HEK293 (cell line): ENCODE measurements at regions not wholly inside any gene's neighbourhood (a gene's known extent, or its start where the extent isn't known, plus 50 kb on each side); places are given as distances from the start of the nearest gene placed in this dataset.

Experiments used
- CTCF ChIA-PET: fragments of 350-600 bp; formaldehyde crosslinking; extraction: SDS; loops from one replicate; lab custom pipeline; 2021; ENCODE audit warnings: antibody characterized with exemption; lab: Yijun Ruan, JAX
- POLR2A ChIA-PET: fragments of 300-600 bp; formaldehyde crosslinking; extraction: SDS; loops from one replicate; lab custom pipeline; 2020; ENCODE audit warnings: antibody characterized with exemption, inconsistent platforms; lab: Yijun Ruan, JAX
- H3K27ac ChIP-seq: fragments of 200-500 bp; sonication (Bioruptor generic); 2 replicates; pipeline ENCODE4 v1.5.1; 2014; ENCODE audit warnings: low read depth, low read length, control low read depth, inconsistent platforms; ENCODE audit errors: extremely low read depth
- H3K36me3 ChIP-seq, 2 experiments: fragments of 200-500 bp in 1 of 2; sonication (Bioruptor generic) in 1 of 2; 1 replicate in 1 of 2; 2 replicates in 1 of 2; pipeline ENCODE4 v1.5.1; 2014 to 2017; ENCODE audit warnings: inconsistent platforms in 2 of 2, low read length in 2 of 2; ENCODE audit not compliant: control insufficient read depth in 2 of 2, insufficient read depth in 1 of 2
- H3K4me1 ChIP-seq: fragments of 200-500 bp; sonication (Bioruptor generic); 2 replicates; pipeline ENCODE4 v1.5.1; 2014; ENCODE audit warnings: mild to moderate bottlenecking, low read length, inconsistent platforms; ENCODE audit not compliant: control insufficient read depth, insufficient read depth
- H3K4me3 ChIP-seq: 2 replicates; pipeline ENCODE4 v1.5.1; 2011; ENCODE audit warnings: low read depth, mild to moderate bottlenecking, control low read depth, low read length, moderate library complexity
- H3K9me3 ChIP-seq: fragments of 200-500 bp; sonication (Bioruptor generic); 2 replicates; pipeline ENCODE4 v1.5.1; 2014; ENCODE audit warnings: low read depth, low read length, inconsistent platforms; ENCODE audit not compliant: control insufficient read depth, insufficient read depth
- EGR2 ChIP-seq: fragments of 450-650 bp; formaldehyde crosslinking; IDR thresholded peaks from 2 replicates; pipeline ENCODE4 v1.5.1; 2016; ENCODE audit warnings: low read depth, missing biosample characterization, missing genetic modification characterization
- GLI4 ChIP-seq: fragments of 450-650 bp; formaldehyde crosslinking; IDR thresholded peaks from 2 replicates; pipeline ENCODE4 v1.5.1; 2016; ENCODE audit warnings: missing biosample characterization, missing genetic modification characterization
- GLIS1 ChIP-seq: fragments of 450-650 bp; formaldehyde crosslinking; IDR thresholded peaks from 2 replicates; pipeline ENCODE4 v1.5.1; 2016; ENCODE audit warnings: missing biosample characterization, missing genetic modification characterization
- KLF1 ChIP-seq: fragments of 450-650 bp; formaldehyde crosslinking; IDR thresholded peaks from 2 replicates; pipeline ENCODE4 v1.5.1; 2016; ENCODE audit warnings: missing biosample characterization, missing genetic modification characterization
- KLF8 ChIP-seq: fragments of 450-650 bp; formaldehyde crosslinking; IDR thresholded peaks from 2 replicates; pipeline ENCODE4 v1.5.1; 2016; ENCODE audit warnings: missing biosample characterization, missing genetic modification characterization
- MYNN ChIP-seq: fragments of 450-650 bp; formaldehyde crosslinking; IDR thresholded peaks from 2 replicates; pipeline ENCODE4 v1.5.1; 2016; ENCODE audit warnings: missing biosample characterization, missing genetic modification characterization, borderline replicate concordance
- SETDB1 ChIP-seq: IDR thresholded peaks from one replicate; pipeline ENCODE4 v1.6.1; 2017; ENCODE audit warnings: mild to moderate bottlenecking, low read length, moderate library complexity, mixed read lengths; ENCODE audit not compliant: insufficient read length
- YY1 ChIP-seq: fragments of 450-650 bp; formaldehyde crosslinking; IDR thresholded peaks from 2 replicates; pipeline ENCODE4 v1.5.1; 2018; ENCODE audit warnings: missing biosample characterization, missing genetic modification characterization
- ZBTB17 ChIP-seq: fragments of 450-650 bp; formaldehyde crosslinking; IDR thresholded peaks from 2 replicates; pipeline ENCODE4 v1.5.1; 2016; ENCODE audit warnings: missing biosample characterization, missing genetic modification characterization
- ZBTB21 ChIP-seq: fragments of 450-650 bp; formaldehyde crosslinking; IDR thresholded peaks from 2 replicates; pipeline ENCODE4 v1.5.1; 2017; ENCODE audit warnings: missing biosample characterization, missing genetic modification characterization
- ZNF114 ChIP-seq: fragments of 450-650 bp; formaldehyde crosslinking; IDR thresholded peaks from 2 replicates; pipeline ENCODE4 v1.5.0; 2017; ENCODE audit warnings: missing biosample characterization, missing genetic modification characterization
- ZNF133 ChIP-seq: fragments of 450-650 bp; formaldehyde crosslinking; IDR thresholded peaks from 2 replicates; pipeline ENCODE4 v1.5.1; 2016; ENCODE audit warnings: missing biosample characterization, missing genetic modification characterization
- ZNF221 ChIP-seq: fragments of 450-650 bp; formaldehyde crosslinking; IDR thresholded peaks from 2 replicates; pipeline ENCODE4 v1.5.1; 2017; ENCODE audit warnings: missing biosample characterization, missing genetic modification characterization, borderline replicate concordance
- ZNF248 ChIP-seq: fragments of 450-650 bp; formaldehyde crosslinking; IDR thresholded peaks from 2 replicates; pipeline ENCODE4 v1.5.1; 2017; ENCODE audit warnings: missing biosample characterization, missing genetic modification characterization
- ZNF341 ChIP-seq: fragments of 450-650 bp; formaldehyde crosslinking; IDR thresholded peaks from 2 replicates; pipeline ENCODE4; 2016; ENCODE audit warnings: low read depth, missing biosample characterization, missing genetic modification characterization
- ZNF513 ChIP-seq: fragments of 450-650 bp; IDR thresholded peaks from 2 replicates; pipeline ENCODE4 v1.5.1; 2018; ENCODE audit warnings: missing biosample characterization, missing genetic modification characterization
- ZNF596 ChIP-seq: fragments of 450-650 bp; IDR thresholded peaks from 2 replicates; pipeline ENCODE4 v1.5.0; 2018; ENCODE audit warnings: missing biosample characterization, mild to moderate bottlenecking, missing genetic modification characterization, moderate library complexity
- ZNF692 ChIP-seq: fragments of 450-650 bp; formaldehyde crosslinking; IDR thresholded peaks from 2 replicates; pipeline ENCODE4 v1.5.1; 2016; ENCODE audit warnings: missing biosample characterization, missing genetic modification characterization
- ZNF843 ChIP-seq: fragments of 450-650 bp; formaldehyde crosslinking; IDR thresholded peaks from 2 replicates; pipeline ENCODE4 v1.5.1; 2016; ENCODE audit warnings: missing biosample characterization, missing genetic modification characterization
- ZSCAN16 ChIP-seq: fragments of 450-650 bp; formaldehyde crosslinking; IDR thresholded peaks from 2 replicates; pipeline ENCODE4 v1.5.1; 2016; ENCODE audit warnings: missing biosample characterization, missing genetic modification characterization
- TF ChIP-seq, protein P1 (sequence below): fragments of 450-650 bp; formaldehyde crosslinking; IDR thresholded peaks from 2 replicates; pipeline ENCODE4 v1.5.1; 2017; ENCODE audit warnings: missing biosample characterization, missing genetic modification characterization
- TF ChIP-seq, protein P2 (sequence below): fragments of 450-650 bp; formaldehyde crosslinking; IDR thresholded peaks from 2 replicates; pipeline ENCODE4 v1.5.1; 2016; ENCODE audit warnings: missing biosample characterization, missing genetic modification characterization

DNA sequence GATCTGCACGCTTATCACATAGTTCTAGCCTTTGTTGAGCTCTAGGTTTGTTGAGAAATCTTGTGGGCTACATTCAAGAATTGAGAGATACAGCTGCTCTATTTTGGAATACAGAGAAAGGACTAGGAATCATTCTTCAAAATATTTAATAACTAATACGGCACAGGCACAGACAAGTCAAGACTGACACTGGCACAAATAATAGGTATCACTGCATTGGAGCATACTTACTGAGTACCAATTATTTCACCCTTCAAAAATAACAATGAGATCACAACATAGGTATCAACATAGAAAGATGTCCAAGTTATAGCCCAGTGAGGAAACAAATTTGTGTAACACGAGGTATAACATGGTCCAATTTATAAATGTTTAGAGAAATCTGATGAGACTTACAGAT lies 133.7 kb upstream of the TSC22D2 start:
- Histone ChIP-seq H3K9me3 (no peaks in the 10 kb centered on the region), H3K4me3 (no peak overlapping the region), H3K36me3 (no peaks in the 10 kb centered on the region), H3K4me1 (no peaks in the 10 kb centered on the region), H3K27ac (no peak overlapping the region)
- TF ChIP-seq ZNF133 (tag by site-specific recombination) (no peak), ZNF341 (tag by site-specific recombination) (no peak), ZNF114 (no peak), ZNF248 (tag by site-specific recombination) (no peak), ZBTB21 (tag by site-specific recombination) (no peak), MYNN (tag by site-specific recombination) (no peak), KLF1 (no peak), YY1 (tag by site-specific recombination) (no peak), ZBTB17 (tag by site-specific recombination) (no peak), GLIS1 (tag by site-specific recombination) (no peak), GLI4 (tag by site-specific recombination) (no peak)
- TF ChIP-seq, protein P1, sequence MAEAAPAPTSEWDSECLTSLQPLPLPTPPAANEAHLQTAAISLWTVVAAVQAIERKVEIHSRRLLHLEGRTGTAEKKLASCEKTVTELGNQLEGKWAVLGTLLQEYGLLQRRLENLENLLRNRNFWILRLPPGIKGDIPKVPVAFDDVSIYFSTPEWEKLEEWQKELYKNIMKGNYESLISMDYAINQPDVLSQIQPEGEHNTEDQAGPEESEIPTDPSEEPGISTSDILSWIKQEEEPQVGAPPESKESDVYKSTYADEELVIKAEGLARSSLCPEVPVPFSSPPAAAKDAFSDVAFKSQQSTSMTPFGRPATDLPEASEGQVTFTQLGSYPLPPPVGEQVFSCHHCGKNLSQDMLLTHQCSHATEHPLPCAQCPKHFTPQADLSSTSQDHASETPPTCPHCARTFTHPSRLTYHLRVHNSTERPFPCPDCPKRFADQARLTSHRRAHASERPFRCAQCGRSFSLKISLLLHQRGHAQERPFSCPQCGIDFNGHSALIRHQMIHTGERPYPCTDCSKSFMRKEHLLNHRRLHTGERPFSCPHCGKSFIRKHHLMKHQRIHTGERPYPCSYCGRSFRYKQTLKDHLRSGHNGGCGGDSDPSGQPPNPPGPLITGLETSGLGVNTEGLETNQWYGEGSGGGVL, result no peak
- ChIA-PET CTCF (no interaction called here), POLR2A (no interaction called here)

DNA sequence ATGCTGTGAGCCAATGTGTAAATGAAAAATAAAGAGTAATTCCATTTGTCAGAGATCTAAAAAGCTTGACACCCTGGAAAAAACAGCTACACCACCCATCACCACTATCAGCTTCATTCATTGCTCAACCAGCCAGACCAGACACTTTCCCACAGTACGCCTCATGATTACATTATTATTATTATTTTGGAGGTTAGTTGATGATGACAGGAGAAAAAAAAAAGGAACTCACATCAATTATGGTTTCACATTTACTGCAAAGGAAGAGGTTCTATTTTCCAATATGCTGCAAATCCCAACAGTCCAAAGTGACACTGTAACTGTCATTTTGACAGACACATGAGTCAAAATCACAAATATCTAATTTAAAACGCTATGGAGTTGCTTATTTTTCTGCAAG lies 134.7 kb upstream of the TSC22D2 start:
- no peaks in the 10 kb centered on the region for H3K9me3 ChIP-seq
- no peaks in the 10 kb centered on the region for H3K4me1 ChIP-seq
- ChIA-PET CTCF (interaction anchor here (1.4 kb wide), 2 partner anchors 13 to 34 kb away, joined by 3 to 7 read pairs; no protein-coding TSS in a partner anchor), POLR2A (no interaction called here)
- no peaks in the 10 kb centered on the region for H3K36me3 ChIP-seq
- no peak overlapping the region for H3K4me3 ChIP-seq
- no peak overlapping the region for H3K27ac ChIP-seq
- TF ChIP-seq, protein P2, sequence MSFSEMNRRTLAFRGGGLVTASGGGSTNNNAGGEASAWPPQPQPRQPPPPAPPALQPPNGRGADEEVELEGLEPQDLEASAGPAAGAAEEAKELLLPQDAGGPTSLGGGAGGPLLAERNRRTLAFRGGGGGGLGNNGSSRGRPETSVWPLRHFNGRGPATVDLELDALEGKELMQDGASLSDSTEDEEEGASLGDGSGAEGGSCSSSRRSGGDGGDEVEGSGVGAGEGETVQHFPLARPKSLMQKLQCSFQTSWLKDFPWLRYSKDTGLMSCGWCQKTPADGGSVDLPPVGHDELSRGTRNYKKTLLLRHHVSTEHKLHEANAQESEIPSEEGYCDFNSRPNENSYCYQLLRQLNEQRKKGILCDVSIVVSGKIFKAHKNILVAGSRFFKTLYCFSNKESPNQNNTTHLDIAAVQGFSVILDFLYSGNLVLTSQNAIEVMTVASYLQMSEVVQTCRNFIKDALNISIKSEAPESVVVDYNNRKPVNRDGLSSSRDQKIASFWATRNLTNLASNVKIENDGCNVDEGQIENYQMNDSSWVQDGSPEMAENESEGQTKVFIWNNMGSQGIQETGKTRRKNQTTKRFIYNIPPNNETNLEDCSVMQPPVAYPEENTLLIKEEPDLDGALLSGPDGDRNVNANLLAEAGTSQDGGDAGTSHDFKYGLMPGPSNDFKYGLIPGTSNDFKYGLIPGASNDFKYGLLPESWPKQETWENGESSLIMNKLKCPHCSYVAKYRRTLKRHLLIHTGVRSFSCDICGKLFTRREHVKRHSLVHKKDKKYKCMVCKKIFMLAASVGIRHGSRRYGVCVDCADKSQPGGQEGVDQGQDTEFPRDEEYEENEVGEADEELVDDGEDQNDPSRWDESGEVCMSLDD (tag by site-specific recombination), result no peak
- TF ChIP-seq ZNF513 (tag by site-specific recombination), result no peak
- TF ChIP-seq ZNF692 (tag by site-specific recombination), result no peak
- TF ChIP-seq KLF8 (tag by site-specific recombination), result no peak
- TF ChIP-seq ZSCAN16 (tag by site-specific recombination), result no peak
- no peak for TF ChIP-seq ZNF221 (tag by site-specific recombination)
- TF ChIP-seq EGR2 (tag by site-specific recombination), result no peak
- TF ChIP-seq ZNF843 (tag by site-specific recombination), result no peak
- no peak for TF ChIP-seq SETDB1
- no peak for TF ChIP-seq ZNF596 (tag by site-specific recombination)
